Keratinocyte (primary cell): ENCODE measurements at regions not wholly inside any gene's neighbourhood (a gene's known extent, or its start where the extent isn't known, plus 50 kb on each side); places are given as distances from the start of the nearest gene placed in this dataset.

ENCODE experiments used
- EZH2 ChIP-seq: IDR thresholded peaks from one replicate; pipeline ENCODE4 v1.6.1; 2012; ENCODE audit warnings: inconsistent platforms, mild to moderate bottlenecking, low read length, moderate library complexity
- TF ChIP-seq, protein P1 (sequence below), 3 experiments: IDR thresholded peaks in 1 of 3; conservative IDR thresholded peaks in 1 of 3; optimal IDR thresholded peaks in 1 of 3; 2 replicates in 2 of 3; 3 replicates in 1 of 3; pipeline versions ENCODE3 to v1.5.1; 2011; ENCODE audit warnings: low read length in 3 of 3, mild to moderate bottlenecking in 3 of 3, moderate library complexity in 2 of 3, control low read depth in 1 of 3, inconsistent platforms in 1 of 3; ENCODE audit not compliant: insufficient read depth in 2 of 3; ENCODE audit errors: extremely low read depth in 1 of 3

GRCh38 chr4:24196785-24197184 is 306.9 kb upstream of the PPARGC1A start:
- TF ChIP-seq, protein P1, sequence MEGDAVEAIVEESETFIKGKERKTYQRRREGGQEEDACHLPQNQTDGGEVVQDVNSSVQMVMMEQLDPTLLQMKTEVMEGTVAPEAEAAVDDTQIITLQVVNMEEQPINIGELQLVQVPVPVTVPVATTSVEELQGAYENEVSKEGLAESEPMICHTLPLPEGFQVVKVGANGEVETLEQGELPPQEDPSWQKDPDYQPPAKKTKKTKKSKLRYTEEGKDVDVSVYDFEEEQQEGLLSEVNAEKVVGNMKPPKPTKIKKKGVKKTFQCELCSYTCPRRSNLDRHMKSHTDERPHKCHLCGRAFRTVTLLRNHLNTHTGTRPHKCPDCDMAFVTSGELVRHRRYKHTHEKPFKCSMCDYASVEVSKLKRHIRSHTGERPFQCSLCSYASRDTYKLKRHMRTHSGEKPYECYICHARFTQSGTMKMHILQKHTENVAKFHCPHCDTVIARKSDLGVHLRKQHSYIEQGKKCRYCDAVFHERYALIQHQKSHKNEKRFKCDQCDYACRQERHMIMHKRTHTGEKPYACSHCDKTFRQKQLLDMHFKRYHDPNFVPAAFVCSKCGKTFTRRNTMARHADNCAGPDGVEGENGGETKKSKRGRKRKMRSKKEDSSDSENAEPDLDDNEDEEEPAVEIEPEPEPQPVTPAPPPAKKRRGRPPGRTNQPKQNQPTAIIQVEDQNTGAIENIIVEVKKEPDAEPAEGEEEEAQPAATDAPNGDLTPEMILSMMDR (optimal IDR thresholded peaks at IDR 0.05 in 1 of 3, IDR thresholded peaks at IDR 0.05 in 1 of 3, conservative IDR thresholded peaks at IDR 0.05 in 1 of 3; ENCODE audit: extremely low read depth in 1 of 3, insufficient read depth in 2 of 3, low read length in 3 of 3): no peak
- no peak for TF ChIP-seq EZH2
